AG04449 (cell line): ENCODE measurements at regions not wholly inside any gene's neighbourhood (a gene's known extent, or its start where the extent isn't known, plus 50 kb on each side); places are given as distances from the start of the nearest gene placed in this dataset.

Source experiments
- CTCF ChIA-PET: fragments of 350-600 bp; formaldehyde crosslinking; extraction: SDS; loops from one replicate; lab custom pipeline; 2021; ENCODE audit warnings: antibody characterized with exemption; lab: Yijun Ruan, JAX
- POLR2A ChIA-PET: fragments of 400-600, 350-600 bp; formaldehyde crosslinking; extraction: SDS; loops from one replicate; lab custom pipeline; 2020; ENCODE audit warnings: antibody characterized with exemption, inconsistent platforms; lab: Yijun Ruan, JAX
- DNase-seq: peaks from one replicate; pipeline ENCODE4 v3.0.0-alpha.2; 2010; ENCODE audit warnings: low read depth, low spot score
- H3K4me3 ChIP-seq: 2 replicates; pipeline ENCODE4 v1.5.1; 2011; ENCODE audit warnings: low read depth, mild to moderate bottlenecking, control low read depth, low read length
- CTCF ChIP-seq: IDR thresholded peaks from one replicate; pipeline ENCODE4 v1.5.1; 2011; ENCODE audit warnings: mild to moderate bottlenecking, moderate library complexity, low read length, control low read depth, inconsistent platforms; ENCODE audit not compliant: insufficient read depth; ENCODE audit errors: missing control alignments

GRCh38 chr2:60149176-60149575, 404.3 kb downstream of the BCL11A start:
- CTCF ChIA-PET = no interaction called here
- POLR2A ChIA-PET = no interaction called here
- H3K4me3 ChIP-seq = no peak overlapping the region
- TF ChIP-seq CTCF = no peak
- no peak for DNase-seq

GRCh38 chr2:60148716-60149115, 404.7 kb downstream of the BCL11A start:
- POLR2A ChIA-PET = no interaction called here
- H3K4me3 ChIP-seq = no peak overlapping the region
- no peak for TF ChIP-seq CTCF
- CTCF ChIA-PET = no interaction called here
- no peak for DNase-seq

- no peak for DNase-seq
- ChIA-PET POLR2A (interaction anchor here (0.6 kb wide), 1 partner anchor 759 kb away, joined by 3 read pairs; no protein-coding TSS in a partner anchor), CTCF (no interaction called here)
- H3K4me3 ChIP-seq = no peak overlapping the region
- no peak for TF ChIP-seq CTCF
Measured at GRCh38 chr2:60140185-60140584, 413.3 kb downstream of the BCL11A start.

GRCh38 chr2:60136913-60137312, 416.5 kb downstream of the BCL11A start:
- no peak for DNase-seq
- ChIA-PET CTCF (no interaction called here), POLR2A (no interaction called here)
- TF ChIP-seq CTCF = no peak
- no peak overlapping the region for H3K4me3 ChIP-seq

- POLR2A ChIA-PET = no interaction called here
- no peak for TF ChIP-seq CTCF
- H3K4me3 ChIP-seq = no peak overlapping the region
- CTCF ChIA-PET = no interaction called here
- no peak for DNase-seq
Measured at GRCh38 chr2:60127191-60127590, 426.3 kb downstream of the BCL11A start.

- ChIA-PET POLR2A (no interaction called here), CTCF (no interaction called here)
- no peak for TF ChIP-seq CTCF
- no peak for DNase-seq
- no peak overlapping the region for H3K4me3 ChIP-seq
Measured at GRCh38 chr2:60125611-60126426, 427.6 kb downstream of the BCL11A start.
